Breast epithelium (tissue), 4 donors: ENCODE measurements at regions not wholly inside any gene's neighbourhood (a gene's known extent, or its start where the extent isn't known, plus 50 kb on each side); places are given as distances from the start of the nearest gene placed in this dataset.

Experiments used
- DNase-seq, 2 donors: peaks; one replicate each; pipeline ENCODE4 v3.0.0-alpha.2; 2019; ENCODE audit warnings: low spot score in 2 of 2
- H3K27ac ChIP-seq, 2 donors: fragments of 200-600 bp; sonication (generic) in 1 of 2; one replicate each; pipeline ENCODE4 v1.5.1; 2016 to 2019; ENCODE audit warnings: mild to moderate bottlenecking in 1 of 2
- H3K27me3 ChIP-seq, 2 donors: fragments of 200-600 bp; sonication (generic) in 1 of 2; one replicate each; pipeline versions ENCODE4 v1.5.1 to v1.6.0; 2017 to 2019; ENCODE audit warnings: control low read depth in 1 of 2, mild to moderate bottlenecking in 1 of 2
- H3K36me3 ChIP-seq: fragments of 200-600 bp; one replicate; pipeline ENCODE4 v1.5.1; 2019
- H3K4me1 ChIP-seq, 2 donors: fragments of 200-600 bp; sonication (generic); one replicate each; pipeline ENCODE4 v1.5.1; 2016 to 2019; ENCODE audit warnings: control low read depth in 1 of 2
- H3K4me3 ChIP-seq, 3 donors: fragments of 200-600 bp; sonication (generic); 1 replicate in 2 of 3; 2 replicates in 1 of 3; pipeline ENCODE4 v1.5.1; 2016 to 2019; ENCODE audit warnings: mild to moderate bottlenecking in 3 of 3, moderate library complexity in 2 of 3
- H3K9me3 ChIP-seq, 2 donors: fragments of 200-600 bp; sonication (generic) in 1 of 2; one replicate each; pipeline ENCODE4 v1.5.1; 2016 to 2019; ENCODE audit warnings: control low read depth in 1 of 2
- CTCF ChIP-seq, 3 donors: fragments of 450-650 bp; IDR thresholded peaks; one replicate each; pipeline ENCODE4 v1.5.1; 2016 to 2017; ENCODE audit warnings: antibody characterized with exemption in 3 of 3, mild to moderate bottlenecking in 3 of 3, moderate library complexity in 3 of 3
- POLR2A ChIP-seq: fragments of 450-650 bp; IDR thresholded peaks from one replicate; pipeline ENCODE4 v1.6.1; 2016; ENCODE audit warnings: antibody characterized with exemption, mild to moderate bottlenecking, moderate library complexity
- POLR2AphosphoS5 ChIP-seq, 3 donors: sonication (generic); formaldehyde crosslinking; IDR thresholded peaks; one replicate each; pipeline ENCODE4 v1.6.1; 2017; ENCODE audit warnings: antibody characterized with exemption in 3 of 3
- intact Hi-C: fragments of 100-400 bp; cut with DNase I; formaldehyde crosslinking; loops from one replicate; pipeline ENCODE4 v1.15.1; 2023; ENCODE audit warnings: low total_unique reads

- intact Hi-C loops: no loop called here
Measured at GRCh38 chr3:82055792-82056191, 294.3 kb upstream of the GBE1 start.

GRCh38 chr3:82054849-82055248 is 293.4 kb upstream of the GBE1 start:
- Histone ChIP-seq H3K27me3 (no peaks in the 10 kb centered on the region), H3K36me3 (no peaks in the 10 kb centered on the region), H3K27ac (no peak overlapping the region), H3K9me3 (no peaks in the 10 kb centered on the region), H3K4me1 (no peaks in the 10 kb centered on the region), H3K4me3 (no peak overlapping the region)
- TF ChIP-seq CTCF (IDR thresholded peaks at IDR 0.05) (no peak), POLR2AphosphoS5 (IDR thresholded peaks at IDR 0.05) (no peak), POLR2A (no peak)
- intact Hi-C loops: no loop called here
- no peak for DNase-seq

More at GRCh38 chr3:82055792-82056191, 294.3 kb upstream of the GBE1 start:
- Histone ChIP-seq H3K27me3 (no peaks in the 10 kb centered on the region), H3K27ac (no peak overlapping the region), H3K4me1 (no peaks in the 10 kb centered on the region), H3K9me3 (no peaks in the 10 kb centered on the region), H3K36me3 (no peaks in the 10 kb centered on the region), H3K4me3 (no peak overlapping the region)
- peak in 1 of 2 donors; percentile 18 for DNase-seq
- no peak for TF ChIP-seq POLR2AphosphoS5 (IDR thresholded peaks at IDR 0.05)
- TF ChIP-seq POLR2A: no peak
- no peak for TF ChIP-seq CTCF (IDR thresholded peaks at IDR 0.05)

- no peak for TF ChIP-seq POLR2A
- no peak for TF ChIP-seq CTCF (IDR thresholded peaks at IDR 0.05)
- TF ChIP-seq POLR2AphosphoS5 (IDR thresholded peaks at IDR 0.05): no peak
- H3K9me3 ChIP-seq: no peaks in the 10 kb centered on the region
- H3K36me3 ChIP-seq: no peaks in the 10 kb centered on the region
- intact Hi-C loops: no loop called here
- no peak overlapping the region for H3K4me3 ChIP-seq
- H3K4me1 ChIP-seq: no peaks in the 10 kb centered on the region
- no peak overlapping the region for H3K27ac ChIP-seq
- H3K27me3 ChIP-seq: no peaks in the 10 kb centered on the region
- no peak for DNase-seq
Measured at GRCh38 chr3:82053236-82053635, 291.8 kb upstream of the GBE1 start.

GRCh38 chr3:82050382-82050781 is 288.9 kb upstream of the GBE1 start:
- Histone ChIP-seq H3K36me3 (no peaks in the 10 kb centered on the region), H3K27me3 (no peaks in the 10 kb centered on the region), H3K4me1 (no peaks in the 10 kb centered on the region), H3K27ac (no peak overlapping the region), H3K9me3 (no peaks in the 10 kb centered on the region), H3K4me3 (no peak overlapping the region)
- TF ChIP-seq CTCF (IDR thresholded peaks at IDR 0.05) (no peak), POLR2AphosphoS5 (IDR thresholded peaks at IDR 0.05) (no peak), POLR2A (no peak)
- intact Hi-C loops: no loop called here
- DNase-seq: no peak

GRCh38 chr3:82048711-82049110 is 287.3 kb upstream of the GBE1 start:
- Histone ChIP-seq H3K4me3 (no peak overlapping the region), H3K36me3 (no peaks in the 10 kb centered on the region), H3K9me3 (no peaks in the 10 kb centered on the region), H3K27me3 (no peaks in the 10 kb centered on the region), H3K4me1 (no peaks in the 10 kb centered on the region), H3K27ac (no peak overlapping the region)
- intact Hi-C loops: no loop called here
- TF ChIP-seq POLR2A: no peak
- no peak for TF ChIP-seq POLR2AphosphoS5 (IDR thresholded peaks at IDR 0.05)
- no peak for TF ChIP-seq CTCF (IDR thresholded peaks at IDR 0.05)
- DNase-seq: no peak
